Astrocyte of the spinal cord (primary cell): ENCODE measurements at regions not wholly inside any gene's neighbourhood (a gene's known extent, or its start where the extent isn't known, plus 50 kb on each side); places are given as distances from the start of the nearest gene placed in this dataset.

ENCODE experiments used
- DNase-seq: peaks from one replicate; pipeline ENCODE4 v3.0.0; 2011; ENCODE audit warnings: low read depth, low spot score
- H3K4me3 ChIP-seq: 2 replicates; pipeline ENCODE4 v1.5.1; 2011; ENCODE audit warnings: low read depth, mild to moderate bottlenecking, low read length, moderate library complexity
- CTCF ChIP-seq: IDR thresholded peaks from 2 replicates; pipeline ENCODE4 v1.5.1; 2012; ENCODE audit warnings: low read depth, mild to moderate bottlenecking, low read length, inconsistent platforms
- in situ Hi-C: cut with HindIII; loops from 2 replicates; pipeline ENCODE4 v1.10.0; 2017; ENCODE audit warnings: low sequenced_read_pairs

GRCh38 chr3:72287956-72288355 lies 503.0 kb upstream of the PROK2 start:
- in situ Hi-C loops: no loop called here
- H3K4me3 ChIP-seq: no peak overlapping the region
- DNase-seq: no peak
- no peak for TF ChIP-seq CTCF

GRCh38 chr3:72285502-72285901 lies 500.6 kb upstream of the PROK2 start:
- in situ Hi-C loops: no loop called here
- no peak overlapping the region for H3K4me3 ChIP-seq
- TF ChIP-seq CTCF: no peak
- DNase-seq: no peak

GRCh38 chr3:72284471-72284870 lies 499.5 kb upstream of the PROK2 start:
- H3K4me3 ChIP-seq: no peak overlapping the region
- in situ Hi-C loops: no loop called here
- DNase-seq: no peak
- no peak for TF ChIP-seq CTCF

- TF ChIP-seq CTCF: no peak
- no peak overlapping the region for H3K4me3 ChIP-seq
- in situ Hi-C loops: no loop called here
These were observed 498.0 kb upstream of the PROK2 start for GRCh38 chr3:72282918-72283317.

GRCh38 chr3:72281551-72281950 lies 496.6 kb upstream of the PROK2 start:
- no peak for TF ChIP-seq CTCF
- DNase-seq: no peak
- in situ Hi-C loops: no loop called here
- H3K4me3 ChIP-seq: no peak overlapping the region

More at GRCh38 chr3:72282918-72283317, 498.0 kb upstream of the PROK2 start:
- DNase-seq: no peak

- no peak for TF ChIP-seq CTCF
- in situ Hi-C loops: no loop called here
- H3K4me3 ChIP-seq: no peak overlapping the region
- DNase-seq: no peak
These were observed 495.9 kb upstream of the PROK2 start for GRCh38 chr3:72280876-72281275.

GRCh38 chr3:72279631-72280041 lies 494.7 kb upstream of the PROK2 start:
- in situ Hi-C loops: no loop called here
- DNase-seq: no peak
- TF ChIP-seq CTCF: no peak
- no peak overlapping the region for H3K4me3 ChIP-seq
